ENCODE measurements at regions not wholly inside any gene's neighbourhood (a gene's known extent, or its start where the extent isn't known, plus 50 kb on each side); places are given as distances from the start of the nearest gene placed in this dataset.

- Histone ChIP-seq H3K9ac (ENCODE audit: low read depth, low read length) (no peak overlapping the region), H3K9me3 (ENCODE audit: insufficient read depth, low read depth, low read length) (peaks cover 4% of the 10 kb centered on the region; the same call in 1 of the 2 replicates), H3K4me3 (ENCODE audit: low read length) (no peak overlapping the region), H3K36me3 (ENCODE audit: insufficient read depth, low read depth, low read length) (no peaks in the 10 kb centered on the region), H3K27ac (ENCODE audit: low read length) (no peak overlapping the region), H3K4me1 (ENCODE audit: insufficient read depth, low read length) (no peaks in the 10 kb centered on the region), H3K27me3 (ENCODE audit: insufficient read depth, low read length) (no peaks in the 10 kb centered on the region)
Observed at GRCh38 chr6:153872946-153873345, 166.1 kb upstream of the OPRM1 start.

GRCh38 chr6:153862927-153863326, 176.1 kb upstream of the OPRM1 start:
- H3K4me1 ChIP-seq (ENCODE audit: insufficient read depth, low read length), result no peaks in the 10 kb centered on the region
- no peaks in the 10 kb centered on the region; the same call in 1 of the 2 replicates for H3K9me3 ChIP-seq (ENCODE audit: insufficient read depth, low read depth, low read length)
- no peaks in the 10 kb centered on the region for H3K36me3 ChIP-seq (ENCODE audit: insufficient read depth, low read depth, low read length)
- H3K4me3 ChIP-seq (ENCODE audit: low read length), result no peak overlapping the region
- H3K9ac ChIP-seq (ENCODE audit: low read depth, low read length), result no peak overlapping the region
- no peak overlapping the region for H3K27ac ChIP-seq (ENCODE audit: low read length)
- no peaks in the 10 kb centered on the region for H3K27me3 ChIP-seq (ENCODE audit: insufficient read depth, low read length)

GRCh38 chr6:153862139-153862538, 176.9 kb upstream of the OPRM1 start:
- H3K4me3 ChIP-seq (ENCODE audit: low read length), result no peak overlapping the region
- H3K27me3 ChIP-seq (ENCODE audit: insufficient read depth, low read length), result no peaks in the 10 kb centered on the region
- H3K9me3 ChIP-seq (ENCODE audit: insufficient read depth, low read depth, low read length), result no peaks in the 10 kb centered on the region; the same call in 1 of the 2 replicates
- no peak overlapping the region for H3K27ac ChIP-seq (ENCODE audit: low read length)
- H3K4me1 ChIP-seq (ENCODE audit: insufficient read depth, low read length), result no peaks in the 10 kb centered on the region
- H3K9ac ChIP-seq (ENCODE audit: low read depth, low read length), result no peak overlapping the region
- no peaks in the 10 kb centered on the region for H3K36me3 ChIP-seq (ENCODE audit: insufficient read depth, low read depth, low read length)

- H3K27ac ChIP-seq (ENCODE audit: low read length), result no peak overlapping the region
- H3K9ac ChIP-seq (ENCODE audit: low read depth, low read length), result no peak overlapping the region
- no peak overlapping the region for H3K4me3 ChIP-seq (ENCODE audit: low read length)
- H3K4me1 ChIP-seq (ENCODE audit: insufficient read depth, low read length), result no peaks in the 10 kb centered on the region
- H3K36me3 ChIP-seq (ENCODE audit: insufficient read depth, low read depth, low read length), result no peaks in the 10 kb centered on the region
- no peaks in the 10 kb centered on the region; the same call in 1 of the 2 replicates for H3K9me3 ChIP-seq (ENCODE audit: insufficient read depth, low read depth, low read length)
- no peaks in the 10 kb centered on the region for H3K27me3 ChIP-seq (ENCODE audit: insufficient read depth, low read length)
Observed at GRCh38 chr6:153858529-153858928, 180.5 kb upstream of the OPRM1 start.

- Histone ChIP-seq H3K36me3 (ENCODE audit: insufficient read depth, low read depth, low read length) (no peaks in the 10 kb centered on the region), H3K9me3 (ENCODE audit: insufficient read depth, low read depth, low read length) (no peaks in the 10 kb centered on the region; the same call in 1 of the 2 replicates), H3K9ac (ENCODE audit: low read depth, low read length) (no peak overlapping the region), H3K27me3 (ENCODE audit: insufficient read depth, low read length) (no peaks in the 10 kb centered on the region), H3K4me1 (ENCODE audit: insufficient read depth, low read length) (no peaks in the 10 kb centered on the region), H3K27ac (ENCODE audit: low read length) (no peak overlapping the region), H3K4me3 (ENCODE audit: low read length) (no peak overlapping the region)
Observed at GRCh38 chr6:153856929-153857376, 182.1 kb upstream of the OPRM1 start.

- H3K9me3 ChIP-seq (ENCODE audit: insufficient read depth, low read depth, low read length), result no peaks in the 10 kb centered on the region; the same call in 1 of the 2 replicates
- H3K36me3 ChIP-seq (ENCODE audit: insufficient read depth, low read depth, low read length), result no peaks in the 10 kb centered on the region
- H3K4me1 ChIP-seq (ENCODE audit: insufficient read depth, low read length), result no peaks in the 10 kb centered on the region
- H3K4me3 ChIP-seq (ENCODE audit: low read length), result no peak overlapping the region
- H3K9ac ChIP-seq (ENCODE audit: low read depth, low read length), result no peak overlapping the region
- no peak overlapping the region for H3K27ac ChIP-seq (ENCODE audit: low read length)
- H3K27me3 ChIP-seq (ENCODE audit: insufficient read depth, low read length), result no peaks in the 10 kb centered on the region
Observed at GRCh38 chr6:153852481-153852880, 186.6 kb upstream of the OPRM1 start.

- H3K27ac ChIP-seq (ENCODE audit: low read length), result no peak overlapping the region
- no peaks in the 10 kb centered on the region for H3K4me1 ChIP-seq (ENCODE audit: insufficient read depth, low read length)
- H3K9ac ChIP-seq (ENCODE audit: low read depth, low read length), result no peak overlapping the region
- H3K36me3 ChIP-seq (ENCODE audit: insufficient read depth, low read depth, low read length), result no peaks in the 10 kb centered on the region
- H3K9me3 ChIP-seq (ENCODE audit: insufficient read depth, low read depth, low read length), result no peaks in the 10 kb centered on the region; the same call in 1 of the 2 replicates
- H3K4me3 ChIP-seq (ENCODE audit: low read length), result no peak overlapping the region
- H3K27me3 ChIP-seq (ENCODE audit: insufficient read depth, low read length), result no peaks in the 10 kb centered on the region
Observed at GRCh38 chr6:153852034-153852433, 187.0 kb upstream of the OPRM1 start.

GRCh38 chr6:153849072-153849779, 189.8 kb upstream of the OPRM1 start:
- Histone ChIP-seq H3K4me1 (ENCODE audit: insufficient read depth, low read length) (no peaks in the 10 kb centered on the region), H3K27ac (ENCODE audit: low read length) (no peak overlapping the region), H3K4me3 (ENCODE audit: low read length) (no peak overlapping the region), H3K9ac (ENCODE audit: low read depth, low read length) (no peak overlapping the region), H3K36me3 (ENCODE audit: insufficient read depth, low read depth, low read length) (no peaks in the 10 kb centered on the region), H3K27me3 (ENCODE audit: insufficient read depth, low read length) (no peaks in the 10 kb centered on the region), H3K9me3 (ENCODE audit: insufficient read depth, low read depth, low read length) (no peaks in the 10 kb centered on the region)

GRCh38 chr6:153843420-153843819, 195.6 kb upstream of the OPRM1 start:
- H3K9me3 ChIP-seq (ENCODE audit: insufficient read depth, low read depth, low read length), result no peaks in the 10 kb centered on the region
- H3K4me1 ChIP-seq (ENCODE audit: insufficient read depth, low read length), result peaks cover 2% of the 10 kb centered on the region; the same call in 1 of the 2 replicates
- no peak overlapping the region for H3K9ac ChIP-seq (ENCODE audit: low read depth, low read length)
- H3K27ac ChIP-seq (ENCODE audit: low read length), result no peak overlapping the region
- H3K4me3 ChIP-seq (ENCODE audit: low read length), result no peak overlapping the region
- no peaks in the 10 kb centered on the region for H3K27me3 ChIP-seq (ENCODE audit: insufficient read depth, low read length)
- no peaks in the 10 kb centered on the region for H3K36me3 ChIP-seq (ENCODE audit: insufficient read depth, low read depth, low read length)

GRCh38 chr6:153842491-153842890, 196.5 kb upstream of the OPRM1 start:
- H3K27me3 ChIP-seq (ENCODE audit: insufficient read depth, low read length), result no peaks in the 10 kb centered on the region
- no peak overlapping the region for H3K27ac ChIP-seq (ENCODE audit: low read length)
- no peaks in the 10 kb centered on the region for H3K36me3 ChIP-seq (ENCODE audit: insufficient read depth, low read depth, low read length)
- peaks cover 6% of the 10 kb centered on the region; the same call in 1 of the 2 replicates for H3K4me1 ChIP-seq (ENCODE audit: insufficient read depth, low read length)
- H3K9me3 ChIP-seq (ENCODE audit: insufficient read depth, low read depth, low read length), result no peaks in the 10 kb centered on the region
- no peak overlapping the region for H3K9ac ChIP-seq (ENCODE audit: low read depth, low read length)
- H3K4me3 ChIP-seq (ENCODE audit: low read length), result no peak overlapping the region

GRCh38 chr6:153840039-153840850, 198.8 kb upstream of the OPRM1 start:
- Histone ChIP-seq H3K36me3 (ENCODE audit: insufficient read depth, low read depth, low read length) (no peaks in the 10 kb centered on the region), H3K27me3 (ENCODE audit: insufficient read depth, low read length) (no peaks in the 10 kb centered on the region), H3K9me3 (ENCODE audit: insufficient read depth, low read depth, low read length) (no peaks in the 10 kb centered on the region), H3K4me3 (ENCODE audit: low read length) (no peak overlapping the region), H3K4me1 (ENCODE audit: insufficient read depth, low read length) (peaks cover 13% of the 10 kb centered on the region; the same call in 1 of the 2 replicates), H3K27ac (ENCODE audit: low read length) (no peak overlapping the region), H3K9ac (ENCODE audit: low read depth, low read length) (no peak overlapping the region)

GRCh38 chr6:153832543-153832942, 206.5 kb upstream of the OPRM1 start:
- Histone ChIP-seq H3K9ac (ENCODE audit: low read depth, low read length) (no peak overlapping the region), H3K36me3 (ENCODE audit: insufficient read depth, low read depth, low read length) (no peaks in the 10 kb centered on the region), H3K27ac (ENCODE audit: low read length) (no peak overlapping the region), H3K27me3 (ENCODE audit: insufficient read depth, low read length) (no peaks in the 10 kb centered on the region), H3K4me3 (ENCODE audit: low read length) (no peak overlapping the region), H3K4me1 (ENCODE audit: insufficient read depth, low read length) (peaks cover 24% of the 10 kb centered on the region), H3K9me3 (ENCODE audit: insufficient read depth, low read depth, low read length) (no peaks in the 10 kb centered on the region)

Measured in iPS-20b (cell line).